Thyroid gland (tissue), 4 donors: ENCODE measurements at regions not wholly inside any gene's neighbourhood (a gene's known extent, or its start where the extent isn't known, plus 50 kb on each side); places are given as distances from the start of the nearest gene placed in this dataset.
"Not testable (repeated sequence)": the region's sequence is repeated elsewhere in the genome, so short reads cannot be mapped to it uniquely, and the experiment has no call there.

Experiments used
- DNase-seq, 2 donors: peaks; one replicate each; pipeline ENCODE4 v3.0.0-alpha.2; 2019
- H3K27ac ChIP-seq, 3 donors: fragments of 200-600 bp; sonication (generic); 1 replicate in 2 of 3; 2 replicates in 1 of 3; pipeline ENCODE4 v1.5.1; 2016 to 2019; ENCODE audit warnings: mild to moderate bottlenecking in 1 of 3, moderate library complexity in 1 of 3
- H3K27me3 ChIP-seq: fragments of 200-600 bp; sonication (generic); one replicate; pipeline ENCODE4 v1.5.1; 2019
- H3K36me3 ChIP-seq, 2 donors: fragments of 200-600 bp; sonication (generic); one replicate each; pipeline ENCODE4 v1.5.1; 2016 to 2019
- H3K4me1 ChIP-seq, 2 donors: fragments of 200-600 bp; sonication (generic); one replicate each; pipeline ENCODE4 v1.5.1; 2017 to 2019
- H3K4me3 ChIP-seq, 3 donors: fragments of 200-600 bp; sonication (generic); replicated peaks in 1 of 3; 1 replicate in 2 of 3; 2 replicates in 1 of 3; pipeline ENCODE4 v1.5.1; 2016; ENCODE audit warnings: mild to moderate bottlenecking in 1 of 3
- H3K9me3 ChIP-seq: fragments of 200-600 bp; sonication (generic); one replicate; pipeline ENCODE4 v1.5.1; 2017
- CTCF ChIP-seq, 6 experiments: fragments of 200-600 bp in 3 of 6; fragments of 450-650 bp in 3 of 6; sonication (generic) in 3 of 6; IDR thresholded peaks; one replicate each; pipeline ENCODE4 v1.5.1; 2016 to 2019; ENCODE audit warnings: antibody characterized with exemption in 6 of 6, mild to moderate bottlenecking in 2 of 6, inconsistent platforms in 1 of 6, moderate library complexity in 1 of 6
- POLR2A ChIP-seq, 2 donors: fragments of 450-650 bp; IDR thresholded peaks; one replicate each; pipeline ENCODE4 v1.6.1; 2017; ENCODE audit warnings: antibody characterized with exemption in 2 of 2, mild to moderate bottlenecking in 2 of 2, moderate library complexity in 1 of 2
- WGBS, 2 donors: methylation state at CpG; one replicate each; pipeline ENCODE4 v1.1.5; 2017; 5-methylcytosine and 5-hydroxymethylcytosine counted together
- intact Hi-C: fragments of 100-400 bp; cut with DNase I; formaldehyde crosslinking; loops from one replicate; pipeline ENCODE4 v1.15.1; 2023

DNA sequence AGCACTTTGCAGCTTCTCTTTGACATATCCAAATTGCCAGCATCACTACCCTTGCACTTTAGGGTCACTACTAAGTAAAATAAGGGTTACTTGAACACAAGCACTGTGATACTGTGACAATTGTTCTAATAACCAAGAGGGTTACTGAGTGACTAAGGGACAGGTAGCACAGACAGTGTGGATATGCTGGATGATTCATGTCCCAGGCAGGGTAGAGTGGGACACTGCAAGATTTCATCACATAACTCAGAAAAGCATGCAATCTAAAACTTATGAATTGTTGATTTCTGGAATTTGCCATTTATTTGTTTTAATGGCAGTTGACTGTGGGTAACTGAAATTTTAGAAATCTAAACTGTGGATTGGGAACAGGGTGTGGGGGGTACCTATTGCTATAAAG is 218.8 kb downstream of the KITLG start:
- H3K36me3 ChIP-seq, result no peaks in the 10 kb centered on the region
- TF ChIP-seq POLR2A (IDR thresholded peaks at IDR 0.05) (no peak), CTCF (IDR thresholded peaks at IDR 0.05) (no peak)
- no peak for DNase-seq
- no peaks in the 10 kb centered on the region for H3K4me1 ChIP-seq
- H3K27me3 ChIP-seq, result no peaks in the 10 kb centered on the region
- intact Hi-C loops, result no loop called here
- no peaks in the 10 kb centered on the region for H3K9me3 ChIP-seq
- no peak overlapping the region for H3K4me3 ChIP-seq
- no peak overlapping the region for H3K27ac ChIP-seq

DNA sequence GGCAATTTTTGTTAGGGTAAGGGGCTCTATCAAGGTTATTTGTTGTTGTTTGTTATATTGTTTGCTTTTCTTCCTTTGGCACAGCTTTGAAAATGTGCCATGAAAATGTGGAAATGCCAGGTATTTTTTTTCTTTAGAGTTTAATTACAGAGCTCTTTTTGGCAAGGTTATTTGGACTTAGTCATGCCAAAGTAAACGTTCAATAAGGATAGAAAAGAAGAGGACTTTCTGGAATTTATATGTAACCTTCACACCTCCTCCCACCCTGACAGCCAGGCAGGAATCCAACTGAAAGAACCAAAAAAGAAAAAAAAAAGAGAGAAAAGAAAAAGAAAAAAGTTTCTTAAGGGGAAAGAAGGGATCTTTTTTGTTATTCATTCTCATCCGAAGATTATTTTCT is 217.8 kb downstream of the KITLG start:
- no peak overlapping the region for H3K27ac ChIP-seq
- no peaks in the 10 kb centered on the region for H3K4me1 ChIP-seq
- no peak for DNase-seq
- no peaks in the 10 kb centered on the region for H3K36me3 ChIP-seq
- intact Hi-C loops, result no loop called here
- H3K27me3 ChIP-seq, result no peaks in the 10 kb centered on the region
- TF ChIP-seq CTCF (IDR thresholded peaks at IDR 0.05) (no peak), POLR2A (IDR thresholded peaks at IDR 0.05) (no peak)
- no peaks in the 10 kb centered on the region for H3K9me3 ChIP-seq
- WGBS, 2 donors, result 22 to 32% methylated on average over 2 of the region's 2 CpGs
- H3K4me3 ChIP-seq, result no peak overlapping the region

- Histone ChIP-seq H3K4me1 (no peaks in the 10 kb centered on the region), H3K27ac (no peak overlapping the region), H3K4me3 (no peak overlapping the region), H3K9me3 (no peaks in the 10 kb centered on the region), H3K27me3 (no peaks in the 10 kb centered on the region), H3K36me3 (no peaks in the 10 kb centered on the region)
- TF ChIP-seq POLR2A (IDR thresholded peaks at IDR 0.05) (no peak), CTCF (IDR thresholded peaks at IDR 0.05) (no peak)
- intact Hi-C loops, result no loop called here
- DNase-seq, result no peak
- 59 to 70% methylated on average over 3 of the region's 3 CpGs for WGBS, 2 donors
Measured at GRCh38 chr12:88365403-88365802, 214.9 kb downstream of the KITLG start.

DNA sequence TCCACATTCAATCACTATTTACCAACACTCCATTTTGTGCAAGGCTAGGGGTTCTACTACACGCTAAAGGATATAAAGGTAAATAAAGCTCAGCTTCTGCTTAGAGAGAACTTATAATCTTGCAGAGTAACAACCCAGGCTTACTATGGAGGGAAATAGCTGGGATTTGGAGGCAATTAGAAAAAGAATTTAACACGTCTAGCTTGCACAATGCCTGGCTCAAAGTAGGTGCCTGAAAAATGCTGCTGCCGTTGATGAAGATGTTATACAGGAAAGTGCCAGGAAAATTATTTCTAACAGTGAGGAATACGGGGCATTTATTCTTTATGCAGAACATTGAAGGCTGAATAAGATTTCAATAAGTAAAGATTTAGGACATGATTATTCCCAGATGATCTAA is 214.2 kb downstream of the KITLG start:
- intact Hi-C loops, result no loop called here
- DNase-seq, result no peak
- WGBS, 2 donors, result 85 to 88% methylated on average over 4 of the region's 4 CpGs

GRCh38 chr12:88367231-88367630 is 213.0 kb downstream of the KITLG start:
- Histone ChIP-seq H3K36me3 (no peaks in the 10 kb centered on the region), H3K9me3 (no peaks in the 10 kb centered on the region), H3K27ac (no peak overlapping the region), H3K4me3 (no peak overlapping the region), H3K4me1 (no peaks in the 10 kb centered on the region), H3K27me3 (no peaks in the 10 kb centered on the region)
- TF ChIP-seq POLR2A (IDR thresholded peaks at IDR 0.05) (no peak), CTCF (IDR thresholded peaks at IDR 0.05) (no peak)
- intact Hi-C loops, result no loop called here
- no peak for DNase-seq

More for the DNA sequence above, 214.2 kb downstream of the KITLG start:
- no peak overlapping the region for H3K4me3 ChIP-seq
- no peaks in the 10 kb centered on the region for H3K9me3 ChIP-seq
- H3K4me1 ChIP-seq, result no peaks in the 10 kb centered on the region
- TF ChIP-seq CTCF (IDR thresholded peaks at IDR 0.05) (no peak), POLR2A (IDR thresholded peaks at IDR 0.05) (no peak)
- H3K36me3 ChIP-seq, result no peaks in the 10 kb centered on the region
- no peak overlapping the region for H3K27ac ChIP-seq
- no peaks in the 10 kb centered on the region for H3K27me3 ChIP-seq

DNA sequence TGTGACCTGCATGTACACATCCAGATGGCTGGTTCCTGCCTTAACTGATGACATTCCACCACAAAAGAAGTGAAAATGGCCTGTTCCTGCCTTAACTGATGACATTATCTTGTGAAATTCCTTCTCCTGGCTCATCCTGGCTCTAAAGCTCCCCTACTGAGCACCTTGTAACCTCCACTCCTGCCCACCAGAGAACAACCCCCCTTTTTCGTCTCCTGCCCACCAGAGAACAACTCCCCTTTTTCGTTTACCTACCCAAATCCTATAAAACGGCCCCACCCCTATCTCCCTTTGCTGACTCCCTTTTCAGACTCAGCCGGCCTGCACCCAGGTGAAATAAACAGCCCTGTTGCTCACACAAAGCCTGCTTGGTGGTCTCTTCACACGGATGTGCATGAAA is 212.2 kb downstream of the KITLG start:
- H3K9me3 ChIP-seq, H3K36me3 ChIP-seq, H3K27ac ChIP-seq, DNase-seq, intact Hi-C loops, H3K4me1 ChIP-seq, H3K27me3 ChIP-seq, H3K4me3 ChIP-seq: not testable (repeated sequence)
- WGBS, 2 donors, result 74 to 75% methylated on average over 5 of the region's 5 CpGs
